Medulla oblongata (tissue), 1 donor: ENCODE measurements at regions not wholly inside any gene's neighbourhood (a gene's known extent, or its start where the extent isn't known, plus 50 kb on each side); places are given as distances from the start of the nearest gene placed in this dataset.

Source experiments
- DNase-seq: peaks from one replicate; pipeline ENCODE4 v3.0.0-alpha.2; 2015; ENCODE audit errors: extremely low spot score

- DNase-seq: no peak
Measured at GRCh38 chr10:71145352-71145945, 66.9 kb upstream of the UNC5B start.

- DNase-seq: no peak
Measured at GRCh38 chr10:71150796-71151195, 61.6 kb upstream of the UNC5B start.

- no peak for DNase-seq
Measured at GRCh38 chr10:71152043-71152442, 60.3 kb upstream of the UNC5B start.

- no peak for DNase-seq
Measured at GRCh38 chr10:71156436-71156835, 55.9 kb upstream of the UNC5B start.

GRCh38 chr10:71157435-71157834 is 54.9 kb upstream of the UNC5B start:
- no peak for DNase-seq

GRCh38 chr10:71158251-71158650 is 54.1 kb upstream of the UNC5B start:
- DNase-seq: no peak

- no peak for DNase-seq
Measured at GRCh38 chr10:71158902-71159301, 53.5 kb upstream of the UNC5B start.

- no peak for DNase-seq
Measured at GRCh38 chr10:71159892-71160291, 52.5 kb upstream of the UNC5B start.

GRCh38 chr10:71161425-71161824 is 50.9 kb upstream of the UNC5B start:
- no peak for DNase-seq
